T-helper 2 cell treated with Interferon-gamma antibody and Interleukin-4, amounts not matched to agents 5 μg/mL and 100 μg/mL, for 36 hours (primary cell): ENCODE measurements at regions not wholly inside any gene's neighbourhood (a gene's known extent, or its start where the extent isn't known, plus 50 kb on each side); places are given as distances from the start of the nearest gene placed in this dataset.

Experiments used
- DNase-seq: peaks from one replicate; pipeline ENCODE4 v3.0.0; 2021; ENCODE audit warnings: low spot score
- H3K27ac Mint-ChIP-seq: one replicate; pipeline ENCODE4 v1.8.0; 2021; ENCODE audit warnings: mild to moderate bottlenecking, mixed read lengths
- H3K27me3 Mint-ChIP-seq: one replicate; pipeline ENCODE4 v1.8.0; 2021; ENCODE audit warnings: low read depth, mixed read lengths
- H3K36me3 Mint-ChIP-seq: one replicate; pipeline ENCODE4 v1.8.0; 2021; ENCODE audit warnings: low read depth, mixed read lengths
- H3K4me1 Mint-ChIP-seq: one replicate; pipeline ENCODE4 v1.8.0; 2021; ENCODE audit warnings: low read depth, mixed read lengths
- H3K4me3 Mint-ChIP-seq: one replicate; pipeline ENCODE4 v1.8.0; 2022; ENCODE audit warnings: mild to moderate bottlenecking, moderate library complexity, mixed read lengths
- H3K9me3 Mint-ChIP-seq: one replicate; pipeline ENCODE4 v1.8.0; 2021; ENCODE audit warnings: mixed read lengths

- Mint-ChIP-seq H3K27ac (no peak overlapping the region), H3K4me3 (no peak overlapping the region), H3K4me1 (peaks cover 4% of the 10 kb centered on the region), H3K36me3 (no peaks in the 10 kb centered on the region), H3K27me3 (no peaks in the 10 kb centered on the region), H3K9me3 (peaks cover 4% of the 10 kb centered on the region)
- no peak for DNase-seq
Measured at GRCh38 chr13:39870197-39870747, 214.8 kb downstream of the COG6 start.

- H3K27ac Mint-ChIP-seq, result no peak overlapping the region
- H3K9me3 Mint-ChIP-seq, result no peaks in the 10 kb centered on the region
- no peak overlapping the region for H3K4me3 Mint-ChIP-seq
- no peaks in the 10 kb centered on the region for H3K36me3 Mint-ChIP-seq
- H3K27me3 Mint-ChIP-seq, result no peaks in the 10 kb centered on the region
- peaks cover 3% of the 10 kb centered on the region for H3K4me1 Mint-ChIP-seq
- DNase-seq, result no peak
Measured at GRCh38 chr13:39874331-39875053, 219.0 kb downstream of the COG6 start.

- peaks cover 3% of the 10 kb centered on the region for H3K4me1 Mint-ChIP-seq
Measured at GRCh38 chr13:39875111-39875987, 219.9 kb downstream of the COG6 start.

GRCh38 chr13:39876258-39876657, 220.8 kb downstream of the COG6 start:
- DNase-seq, result no peak
- H3K4me1 Mint-ChIP-seq, result peaks cover 3% of the 10 kb centered on the region
- no peaks in the 10 kb centered on the region for H3K27me3 Mint-ChIP-seq
- no peak overlapping the region for H3K4me3 Mint-ChIP-seq
- no peaks in the 10 kb centered on the region for H3K36me3 Mint-ChIP-seq
- no peaks in the 10 kb centered on the region for H3K9me3 Mint-ChIP-seq
- no peak overlapping the region for H3K27ac Mint-ChIP-seq

More at GRCh38 chr13:39875111-39875987, 219.9 kb downstream of the COG6 start:
- no peaks in the 10 kb centered on the region for H3K36me3 Mint-ChIP-seq
- no peaks in the 10 kb centered on the region for H3K9me3 Mint-ChIP-seq
- H3K27ac Mint-ChIP-seq, result no peak overlapping the region
- no peaks in the 10 kb centered on the region for H3K27me3 Mint-ChIP-seq
- H3K4me3 Mint-ChIP-seq, result no peak overlapping the region
- no peak for DNase-seq

- H3K36me3 Mint-ChIP-seq, result no peaks in the 10 kb centered on the region
- no peak for DNase-seq
- H3K4me1 Mint-ChIP-seq, result peaks cover 3% of the 10 kb centered on the region
- no peak overlapping the region for H3K4me3 Mint-ChIP-seq
- no peak overlapping the region for H3K27ac Mint-ChIP-seq
- H3K9me3 Mint-ChIP-seq, result peaks cover 4% of the 10 kb centered on the region
- H3K27me3 Mint-ChIP-seq, result no peaks in the 10 kb centered on the region
Measured at GRCh38 chr13:39877134-39877533, 221.7 kb downstream of the COG6 start.

- no peaks in the 10 kb centered on the region for H3K27me3 Mint-ChIP-seq
- peaks cover 3% of the 10 kb centered on the region for H3K4me1 Mint-ChIP-seq
- no peak for DNase-seq
- no peak overlapping the region for H3K27ac Mint-ChIP-seq
- peaks cover 23% of the 10 kb centered on the region for H3K9me3 Mint-ChIP-seq
- H3K4me3 Mint-ChIP-seq, result no peak overlapping the region
- peaks cover 3% of the 10 kb centered on the region for H3K36me3 Mint-ChIP-seq
Measured at GRCh38 chr13:39879286-39880035, 224.0 kb downstream of the COG6 start.

GRCh38 chr13:39881383-39881782, 225.9 kb downstream of the COG6 start:
- Mint-ChIP-seq H3K4me3 (no peak overlapping the region), H3K4me1 (peaks cover 3% of the 10 kb centered on the region), H3K9me3 (peaks cover 36% of the 10 kb centered on the region), H3K27ac (no peak overlapping the region), H3K36me3 (peaks cover 3% of the 10 kb centered on the region), H3K27me3 (no peaks in the 10 kb centered on the region)
- no peak for DNase-seq

- no peak overlapping the region for H3K4me3 Mint-ChIP-seq
- H3K27ac Mint-ChIP-seq, result no peak overlapping the region
- peaks cover 3% of the 10 kb centered on the region for H3K4me1 Mint-ChIP-seq
- H3K9me3 Mint-ChIP-seq, result peaks cover 36% of the 10 kb centered on the region
- H3K27me3 Mint-ChIP-seq, result no peaks in the 10 kb centered on the region
- no peak for DNase-seq
- peaks cover 3% of the 10 kb centered on the region for H3K36me3 Mint-ChIP-seq
Measured at GRCh38 chr13:39881887-39882286, 226.4 kb downstream of the COG6 start.

- Mint-ChIP-seq H3K27ac (no peak overlapping the region), H3K4me3 (no peak overlapping the region), H3K27me3 (no peaks in the 10 kb centered on the region), H3K9me3 (peaks cover 36% of the 10 kb centered on the region), H3K36me3 (peaks cover 3% of the 10 kb centered on the region), H3K4me1 (no peaks in the 10 kb centered on the region)
- DNase-seq, result no peak
Measured at GRCh38 chr13:39884166-39884565, 228.7 kb downstream of the COG6 start.

GRCh38 chr13:39886336-39886735, 230.9 kb downstream of the COG6 start:
- no peak for DNase-seq
- Mint-ChIP-seq H3K27ac (no peak overlapping the region), H3K4me1 (peaks cover under 1% of the 10 kb centered on the region), H3K9me3 (peaks cover 36% of the 10 kb centered on the region), H3K4me3 (no peak overlapping the region), H3K27me3 (no peaks in the 10 kb centered on the region), H3K36me3 (peaks cover 3% of the 10 kb centered on the region)

- H3K27ac Mint-ChIP-seq, result no peak overlapping the region
- no peak for DNase-seq
Measured at GRCh38 chr13:39887387-39887786, 231.9 kb downstream of the COG6 start.

GRCh38 chr13:39888865-39889810, 233.7 kb downstream of the COG6 start:
- DNase-seq, result no peak
- no peaks in the 10 kb centered on the region for H3K36me3 Mint-ChIP-seq
- peaks cover 22% of the 10 kb centered on the region for H3K4me1 Mint-ChIP-seq
- no peak overlapping the region for H3K4me3 Mint-ChIP-seq
- H3K27ac Mint-ChIP-seq, result no peak overlapping the region
- peaks cover 18% of the 10 kb centered on the region for H3K9me3 Mint-ChIP-seq
- H3K27me3 Mint-ChIP-seq, result no peaks in the 10 kb centered on the region

More at GRCh38 chr13:39887387-39887786, 231.9 kb downstream of the COG6 start:
- peaks cover 3% of the 10 kb centered on the region for H3K36me3 Mint-ChIP-seq
- peaks cover 9% of the 10 kb centered on the region for H3K4me1 Mint-ChIP-seq
- peaks cover 30% of the 10 kb centered on the region for H3K9me3 Mint-ChIP-seq
- H3K4me3 Mint-ChIP-seq, result no peak overlapping the region
- H3K27me3 Mint-ChIP-seq, result no peaks in the 10 kb centered on the region

- no peaks in the 10 kb centered on the region for H3K27me3 Mint-ChIP-seq
- H3K9me3 Mint-ChIP-seq, result peaks cover 5% of the 10 kb centered on the region
Measured at GRCh38 chr13:39890537-39890936, 235.1 kb downstream of the COG6 start.

More at GRCh38 chr13:39890537-39890936, 235.1 kb downstream of the COG6 start:
- Mint-ChIP-seq H3K27ac (no peak overlapping the region), H3K36me3 (no peaks in the 10 kb centered on the region), H3K4me1 (peaks cover 29% of the 10 kb centered on the region), H3K4me3 (no peak overlapping the region)
- no peak for DNase-seq
